Fibroblast of skin of left quadriceps (primary cell): ENCODE measurements at regions not wholly inside any gene's neighbourhood (a gene's known extent, or its start where the extent isn't known, plus 50 kb on each side); places are given as distances from the start of the nearest gene placed in this dataset.

ENCODE experiments used
- DNase-seq, 2 experiments: peaks; one replicate each; pipeline ENCODE4 v3.0.0-alpha.2; 2013; ENCODE audit warnings: low read depth in 2 of 2

DNA sequence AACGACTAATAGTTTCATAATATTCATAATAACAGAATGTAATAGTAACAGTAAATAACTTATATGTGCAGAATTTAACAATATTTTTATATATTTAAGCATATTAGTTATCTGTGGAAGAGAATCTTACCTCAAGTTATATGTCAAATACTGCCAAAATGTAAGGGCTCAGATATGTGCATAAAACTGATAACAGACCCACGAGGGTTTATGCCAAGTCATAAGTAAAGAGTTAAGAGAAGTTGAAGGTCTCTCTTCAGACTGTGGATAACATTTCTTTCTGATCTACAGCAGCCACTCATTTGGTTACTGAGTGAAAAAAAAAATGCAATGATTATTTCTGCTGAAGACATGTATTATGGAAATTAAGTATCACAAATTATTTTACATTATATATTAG lies 1167.8 kb upstream of the NCAM2 start:
- no peak for DNase-seq

DNA sequence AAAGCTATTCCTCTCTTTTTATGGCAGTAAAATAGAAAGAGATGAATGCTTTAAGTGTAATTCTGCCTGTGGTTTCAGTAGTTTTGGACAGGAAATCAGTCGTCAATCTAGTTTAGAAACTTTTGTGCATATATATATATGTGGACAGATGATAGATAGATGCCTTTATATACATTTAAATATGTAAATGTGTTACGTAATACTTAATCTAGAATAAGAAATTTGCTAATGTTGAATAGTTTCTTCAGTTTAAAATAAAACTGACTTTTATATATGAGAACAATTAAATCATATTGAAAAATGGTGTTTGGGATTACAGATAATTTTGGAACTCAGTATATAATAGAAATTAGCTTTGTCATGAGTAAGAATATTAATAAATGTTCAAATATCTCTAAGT lies 1165.7 kb upstream of the NCAM2 start:
- no peak for DNase-seq

DNA sequence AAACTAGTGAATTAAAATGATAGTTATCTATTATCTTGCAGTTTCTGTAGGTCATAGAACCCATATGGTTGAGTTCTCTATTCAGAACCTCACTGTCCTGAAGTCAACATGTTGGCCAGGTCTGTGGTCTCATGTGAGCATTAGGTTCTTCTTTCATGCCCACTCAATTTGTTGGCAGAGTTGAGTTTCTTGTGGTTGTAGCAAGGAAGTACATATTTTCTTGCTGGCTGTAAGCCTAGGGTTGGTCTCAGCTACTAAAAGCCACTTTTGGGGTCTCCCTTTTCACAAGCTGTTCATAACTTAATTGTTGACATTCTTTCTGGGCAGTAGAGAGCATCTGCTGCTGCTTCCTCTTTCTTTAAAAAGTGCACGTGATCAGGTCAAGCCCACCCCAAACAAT lies 1165.1 kb upstream of the NCAM2 start:
- no peak for DNase-seq

DNA sequence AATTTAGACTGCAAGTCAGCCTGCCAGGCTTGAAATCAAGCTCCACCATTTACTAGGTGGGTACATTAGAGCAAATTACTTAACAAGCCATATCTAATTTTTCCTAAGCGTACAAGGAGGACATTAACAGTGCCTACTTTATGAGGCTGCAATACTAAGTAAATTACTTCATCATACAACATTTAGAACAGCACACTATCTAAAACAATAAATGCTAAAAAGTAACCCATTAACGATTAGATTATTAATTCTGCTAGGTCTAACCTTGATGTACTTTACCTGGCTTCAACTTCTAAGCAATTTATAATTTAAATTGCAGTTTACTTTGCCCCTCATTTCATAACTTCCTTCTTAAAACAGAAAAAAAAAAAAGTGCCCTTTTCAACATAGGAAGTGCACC lies 1155.6 kb upstream of the NCAM2 start:
- DNase-seq = no peak

DNA sequence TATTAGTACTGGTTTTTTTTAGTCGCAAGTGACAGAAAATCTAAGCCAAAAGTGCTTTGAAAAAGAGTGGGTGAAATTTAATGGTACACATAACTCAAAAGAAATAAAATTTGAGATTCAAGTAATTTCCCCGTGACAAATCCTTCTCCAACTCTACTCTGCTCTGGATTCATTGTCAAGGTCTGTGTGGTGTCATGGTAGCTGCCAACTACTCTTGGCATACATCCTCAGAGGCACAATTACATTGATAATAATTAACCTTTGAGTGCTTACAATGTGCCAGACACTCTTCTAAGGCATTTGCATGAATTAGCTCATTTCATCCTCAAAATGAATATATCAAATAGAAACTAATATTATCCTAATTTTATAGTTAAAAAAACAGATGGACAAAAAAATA lies 1153.9 kb upstream of the NCAM2 start:
- DNase-seq = no peak

DNA sequence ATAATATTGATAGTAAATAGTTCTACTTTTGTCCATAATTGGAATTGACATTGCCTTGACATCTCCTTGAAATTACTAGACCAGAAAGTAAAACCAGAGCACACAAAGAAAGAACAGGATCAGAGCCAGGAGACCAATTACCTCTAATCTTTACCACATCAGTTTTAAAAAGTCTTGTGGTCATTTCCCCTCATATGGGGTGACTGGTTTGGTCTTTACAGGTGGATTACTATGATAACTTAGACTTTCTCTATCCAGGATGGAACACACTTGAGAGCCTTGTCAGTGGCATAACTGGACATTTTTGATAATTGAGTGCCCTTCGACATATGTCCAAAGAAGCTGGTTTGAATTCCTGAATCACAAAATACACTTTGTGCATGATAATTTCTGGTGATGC lies 1148.1 kb upstream of the NCAM2 start:
- DNase-seq = no peak

DNA sequence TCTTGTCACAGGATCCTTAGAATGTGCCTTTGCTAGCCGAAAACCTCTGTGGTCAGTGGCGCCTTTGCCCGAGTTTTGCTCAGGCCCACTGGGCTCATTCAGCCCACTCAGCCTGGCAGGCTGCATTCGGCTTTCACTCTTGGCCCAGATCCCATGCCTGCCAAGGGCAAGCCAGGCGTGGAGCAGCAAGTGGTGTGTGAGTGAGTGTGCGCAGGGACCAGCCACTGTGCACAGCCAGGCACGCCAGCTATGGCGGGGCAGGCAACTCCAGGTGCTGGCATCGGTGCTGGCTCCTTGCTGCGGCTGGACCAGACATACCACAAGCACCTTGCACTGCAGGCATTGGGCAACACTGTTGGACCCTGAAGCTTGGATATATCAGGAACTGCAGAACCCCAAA lies 1145.1 kb upstream of the NCAM2 start:
- DNase-seq = no peak

DNA sequence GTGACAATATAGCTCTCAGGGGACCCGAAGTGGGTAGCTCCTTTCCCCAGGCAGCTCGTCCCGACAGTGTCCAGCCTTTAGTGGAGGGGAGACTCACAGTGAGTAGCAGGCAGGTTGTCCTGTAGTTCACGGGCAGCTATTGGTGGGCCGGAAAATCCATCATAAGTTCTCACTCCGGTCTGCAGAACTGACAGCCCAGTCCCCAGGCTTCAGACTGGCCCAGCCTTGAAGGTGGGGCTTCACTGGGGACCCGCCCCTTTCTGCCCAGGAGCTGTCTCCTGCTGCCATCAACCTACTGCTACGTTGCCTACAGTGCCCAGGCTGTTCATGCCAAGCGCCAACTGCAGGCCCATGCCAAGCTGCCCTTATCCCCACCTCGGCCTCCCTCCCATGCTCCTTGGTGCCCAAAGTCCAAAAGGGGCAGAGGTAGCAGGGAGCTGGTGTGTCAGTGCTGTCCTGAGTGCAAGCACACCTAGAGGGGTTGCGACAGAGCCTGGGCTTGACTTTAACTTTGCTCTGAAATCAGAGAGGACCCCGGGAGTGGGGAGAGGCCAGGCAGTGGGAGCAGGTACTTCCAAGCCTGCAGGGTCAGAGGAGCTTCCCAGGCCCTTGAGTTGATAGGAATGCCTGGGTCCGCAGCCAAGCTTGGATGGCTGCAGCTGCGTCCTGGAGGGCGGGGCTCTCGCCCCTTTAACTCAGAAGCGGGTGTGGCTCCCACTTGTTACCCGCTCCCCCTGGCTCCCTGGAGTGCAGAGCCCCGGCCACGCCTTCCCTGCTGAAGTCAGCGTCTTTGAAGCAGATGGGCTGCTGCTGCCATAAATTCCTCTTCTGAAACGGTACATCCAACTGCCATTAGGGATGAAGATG lies 1144.3 kb upstream of the NCAM2 start:
- no peak for DNase-seq

DNA sequence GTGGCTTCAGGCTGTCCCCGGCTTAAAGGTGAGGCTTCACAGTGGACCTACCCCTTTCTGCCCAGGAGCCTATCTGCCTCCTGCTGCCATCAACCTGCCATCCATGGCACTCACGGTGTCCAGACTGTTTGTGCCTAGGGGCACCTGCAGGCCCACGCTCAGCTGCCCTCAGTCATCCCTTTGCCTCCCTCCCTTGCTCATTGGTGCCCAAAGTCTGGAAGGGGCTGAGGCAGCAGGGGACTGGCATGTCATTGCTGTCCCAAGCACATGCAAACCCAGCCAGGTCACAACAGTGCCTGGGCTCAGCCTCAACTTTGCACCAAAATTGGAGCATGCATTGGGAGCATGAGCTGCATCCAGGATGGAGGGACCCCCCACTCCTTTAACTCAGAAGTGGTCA lies 1142.7 kb upstream of the NCAM2 start:
- no peak for DNase-seq

DNA sequence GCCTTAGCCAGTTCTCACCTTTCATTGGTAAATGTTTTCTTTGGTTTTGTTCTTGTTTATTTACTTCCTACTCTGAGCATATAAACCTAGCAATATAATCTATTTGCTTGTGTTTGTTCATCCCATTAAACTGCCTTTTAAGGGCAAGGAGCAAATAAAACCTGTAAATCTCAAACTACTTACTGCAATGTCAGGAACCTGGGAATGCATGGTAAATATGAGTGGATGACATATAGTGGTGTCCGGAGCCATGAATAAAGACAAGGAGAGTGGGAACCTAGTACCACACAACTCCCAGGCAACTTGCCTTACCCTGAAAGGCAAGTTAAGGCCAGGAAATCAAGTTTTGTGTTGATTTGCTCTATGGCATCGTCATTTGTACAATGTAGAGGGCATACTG lies 1133.7 kb upstream of the NCAM2 start:
- DNase-seq = no peak

DNA sequence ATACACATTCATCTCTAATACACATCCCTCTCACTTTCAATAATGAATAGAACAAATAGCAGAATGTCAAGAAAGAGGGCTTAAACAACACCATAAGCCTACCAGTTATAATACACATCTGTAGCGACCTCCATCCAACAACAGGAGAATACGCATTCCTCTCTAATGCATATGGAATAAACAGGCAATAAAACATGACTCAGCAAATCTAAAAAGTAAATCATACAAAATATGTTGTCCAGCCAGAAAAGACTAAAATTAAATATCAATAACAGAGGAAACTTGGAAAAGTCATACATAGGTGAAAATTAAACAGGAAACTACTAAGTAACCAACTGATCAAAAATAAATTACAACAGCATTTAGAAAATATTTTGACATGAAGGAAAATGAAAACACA lies 1127.5 kb upstream of the NCAM2 start:
- no peak for DNase-seq

DNA sequence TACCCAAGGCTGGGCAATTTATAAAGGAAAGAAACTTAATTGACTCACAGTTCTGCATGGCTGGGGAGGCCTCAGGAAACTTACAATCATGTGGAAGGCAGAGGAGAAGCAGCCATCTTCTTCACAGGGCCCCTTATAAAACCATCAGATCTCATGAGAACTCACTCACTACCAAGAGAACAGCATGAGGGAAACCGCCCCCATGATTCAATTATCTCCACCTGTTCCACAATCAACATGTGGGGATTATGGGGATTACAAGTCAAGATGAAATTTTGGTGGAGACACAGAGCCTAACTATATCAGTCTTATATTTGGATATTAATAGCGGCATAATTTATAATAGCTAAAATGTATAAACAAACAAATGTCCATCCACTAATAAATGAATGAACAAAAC lies 1123.7 kb upstream of the NCAM2 start:
- no peak for DNase-seq

DNA sequence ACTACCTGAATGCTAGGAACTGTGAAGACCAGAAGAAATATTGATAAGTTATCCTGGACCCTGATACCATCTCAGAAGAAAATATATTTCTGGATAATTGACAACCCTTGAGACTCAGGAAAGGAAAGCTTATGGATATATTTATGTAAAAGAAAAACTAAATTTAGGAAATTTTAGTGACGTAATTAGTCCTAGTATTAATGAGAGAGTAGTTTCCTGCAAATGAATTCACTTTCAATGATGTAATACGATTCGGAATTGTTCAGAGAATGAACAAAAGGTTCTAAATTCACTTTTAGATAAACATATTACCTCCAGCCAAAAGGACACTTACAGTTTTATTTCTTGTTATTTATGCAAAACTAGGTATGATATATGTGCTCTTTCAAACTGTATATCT lies 1120.1 kb upstream of the NCAM2 start:
- no peak for DNase-seq

DNA sequence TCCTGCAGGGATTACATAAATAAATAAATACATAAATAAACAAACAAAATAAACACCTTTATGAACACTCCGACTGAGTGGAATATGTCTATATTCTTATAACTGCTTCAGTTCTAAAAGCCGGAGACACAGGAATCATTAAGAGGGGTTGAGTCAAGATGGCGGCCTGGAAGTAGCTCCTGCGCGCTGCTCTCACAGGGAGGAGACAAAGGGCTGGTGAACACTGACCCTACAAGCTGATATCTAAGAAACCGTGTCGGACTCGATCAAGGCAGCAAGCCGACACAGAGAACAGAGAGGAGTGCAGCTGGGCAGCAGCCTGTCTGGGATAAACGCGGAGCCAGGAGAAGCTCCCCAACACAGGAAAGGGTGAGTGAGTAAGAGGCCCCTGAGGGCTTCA lies 1098.6 kb upstream of the NCAM2 start:
- DNase-seq = no peak

DNA sequence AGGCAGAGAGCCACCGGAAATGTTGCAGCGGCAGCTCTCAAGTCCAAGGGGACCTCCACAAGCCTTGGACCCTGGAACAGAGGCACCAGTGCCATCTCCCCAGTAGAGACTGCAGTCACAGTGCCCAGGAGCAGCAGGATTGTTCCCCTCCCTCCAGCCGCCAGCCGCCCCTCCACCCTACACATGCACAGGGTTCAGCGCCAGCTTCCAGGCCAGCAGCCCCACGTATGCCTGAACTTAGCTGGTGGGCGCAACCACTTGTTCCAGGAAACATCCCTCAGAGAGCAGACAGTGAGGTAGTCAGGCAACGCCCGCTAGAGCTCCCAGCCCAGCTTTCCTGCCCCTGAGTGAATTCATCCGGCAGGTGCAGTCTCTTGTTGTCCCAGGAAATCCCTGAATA lies 1098.1 kb upstream of the NCAM2 start:
- DNase-seq = no peak

DNA sequence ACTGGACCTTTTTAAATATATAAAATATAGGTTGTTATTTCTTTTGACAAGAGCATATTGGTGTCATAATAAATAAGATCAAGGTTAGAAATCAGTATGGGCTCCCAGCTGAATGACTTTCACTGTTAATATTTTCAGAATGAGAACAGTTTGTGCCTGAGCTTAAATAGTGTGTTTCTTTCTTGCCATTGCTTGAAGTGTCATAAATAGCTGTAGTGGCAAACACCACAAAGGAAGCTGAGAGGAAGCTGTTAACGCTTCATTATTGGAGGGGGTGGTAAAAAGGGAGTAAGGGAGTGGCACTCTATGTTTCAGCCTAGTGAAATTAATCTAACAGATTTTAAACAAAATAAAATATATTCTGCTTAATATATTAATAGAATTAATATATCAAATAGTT lies 1089.8 kb upstream of the NCAM2 start:
- no peak for DNase-seq

DNA sequence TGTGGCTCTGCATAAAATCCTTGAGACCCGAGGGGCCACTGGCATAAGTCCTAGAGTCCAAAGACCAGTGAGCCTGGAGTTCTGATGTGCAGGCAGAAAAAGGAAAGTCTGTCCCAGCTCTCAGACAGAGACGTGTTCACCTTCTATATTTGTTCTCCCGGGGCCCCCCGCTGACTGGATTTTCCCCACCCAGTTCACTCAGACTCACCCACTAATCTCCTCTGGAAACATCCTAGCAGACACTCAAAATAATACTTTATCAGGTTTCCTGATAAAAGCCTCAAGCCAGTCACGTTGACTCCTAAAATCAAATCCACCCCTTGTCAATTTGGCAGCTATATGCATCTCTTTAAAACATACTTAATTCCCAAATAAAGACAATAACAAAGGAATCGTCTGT lies 1084.2 kb upstream of the NCAM2 start:
- no peak for DNase-seq

DNA sequence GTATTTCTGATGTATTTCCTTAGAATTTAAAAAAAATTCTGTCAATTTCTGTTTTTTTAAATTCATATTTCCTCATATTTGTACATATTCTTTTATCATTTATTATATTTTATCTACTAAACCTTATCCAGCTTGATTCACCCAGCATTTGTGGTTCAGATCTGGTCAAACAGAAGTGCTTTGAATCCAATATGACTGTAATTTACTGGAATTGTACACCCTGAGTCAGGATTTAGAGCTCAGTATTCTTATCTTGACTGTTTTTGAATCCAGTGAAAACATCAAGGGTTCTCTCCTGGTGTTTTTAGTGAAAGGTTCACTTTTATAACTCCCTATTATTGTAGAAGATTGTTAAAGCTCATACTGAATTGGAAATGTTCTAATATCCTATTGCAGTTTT lies 1077.0 kb upstream of the NCAM2 start:
- DNase-seq = no peak

DNA sequence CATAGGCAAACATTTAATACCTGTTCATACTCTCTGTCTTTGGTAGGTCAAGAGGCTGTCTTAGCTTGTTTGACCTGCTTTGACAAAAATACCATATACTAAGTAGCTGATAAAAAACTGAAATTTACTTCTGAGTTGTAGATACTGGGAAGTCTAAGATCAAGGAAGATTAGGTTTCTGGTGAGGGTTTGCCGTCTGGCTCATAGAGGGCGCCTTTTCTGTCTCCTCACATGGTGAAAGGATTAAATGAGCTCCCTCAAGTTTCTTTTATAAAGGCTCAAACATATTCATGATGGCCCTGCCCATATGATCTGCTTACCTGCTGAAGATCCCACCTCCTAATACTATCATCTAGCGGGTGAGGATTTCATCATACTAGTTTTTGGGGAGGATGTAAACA lies 1076.1 kb upstream of the NCAM2 start:
- no peak for DNase-seq

DNA sequence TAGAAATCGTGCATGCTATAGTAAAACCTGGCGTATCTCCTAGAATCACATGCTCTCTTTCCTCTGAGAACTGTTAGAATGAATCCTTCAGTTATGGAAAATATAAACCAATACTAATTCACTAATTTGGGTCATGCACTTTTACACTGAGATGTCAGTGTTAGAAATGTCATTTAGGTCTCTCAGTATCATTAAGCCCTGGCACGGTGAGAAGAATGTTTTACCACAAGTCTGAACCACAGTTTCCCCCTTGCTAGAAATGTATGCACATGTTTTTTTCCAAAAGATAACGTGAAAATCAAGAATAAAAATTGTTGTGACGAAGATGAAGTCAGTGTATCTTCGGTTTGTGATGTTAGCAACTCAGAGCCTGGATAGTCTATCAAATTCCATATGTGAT lies 1062.7 kb upstream of the NCAM2 start:
- no peak for DNase-seq

DNA sequence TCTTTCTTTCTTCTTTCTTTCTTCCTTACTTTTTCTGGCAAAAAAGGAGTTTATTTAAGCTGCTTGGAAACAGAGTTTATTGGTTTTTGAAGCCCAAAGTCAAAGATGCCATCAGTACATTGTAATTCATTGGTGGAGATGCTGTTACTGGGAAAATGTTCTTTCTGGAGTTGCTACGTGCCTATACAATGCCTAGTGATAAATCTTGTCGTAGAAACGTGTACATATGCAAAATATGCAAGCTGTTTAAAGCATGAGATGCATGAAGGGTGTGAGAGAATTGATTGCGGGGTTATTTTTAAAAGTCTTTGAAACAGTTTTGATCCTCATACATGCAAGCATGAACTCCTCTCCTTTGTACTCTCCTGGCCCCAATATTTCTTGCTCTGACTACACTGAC lies 1060.6 kb upstream of the NCAM2 start:
- no peak for DNase-seq

DNA sequence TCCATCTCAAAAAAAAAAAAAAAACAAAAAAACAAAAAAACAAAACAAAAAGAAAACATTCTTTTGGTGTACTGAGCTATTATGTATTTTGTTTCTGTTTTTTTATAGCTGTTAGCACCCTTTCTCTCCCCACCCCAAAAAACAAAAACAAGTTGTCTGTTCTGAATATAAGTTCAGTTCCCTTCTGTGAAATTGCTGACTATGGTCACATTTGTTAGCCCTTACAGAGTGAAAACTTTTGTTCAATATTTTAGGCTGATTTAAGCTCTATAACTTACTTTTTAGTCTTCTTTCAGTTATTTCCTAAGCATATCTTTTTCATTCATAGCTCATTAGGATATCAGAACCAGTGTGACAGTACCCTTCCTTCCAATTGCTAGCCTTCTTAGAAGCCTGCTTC lies 1056.6 kb upstream of the NCAM2 start:
- no peak for DNase-seq

DNA sequence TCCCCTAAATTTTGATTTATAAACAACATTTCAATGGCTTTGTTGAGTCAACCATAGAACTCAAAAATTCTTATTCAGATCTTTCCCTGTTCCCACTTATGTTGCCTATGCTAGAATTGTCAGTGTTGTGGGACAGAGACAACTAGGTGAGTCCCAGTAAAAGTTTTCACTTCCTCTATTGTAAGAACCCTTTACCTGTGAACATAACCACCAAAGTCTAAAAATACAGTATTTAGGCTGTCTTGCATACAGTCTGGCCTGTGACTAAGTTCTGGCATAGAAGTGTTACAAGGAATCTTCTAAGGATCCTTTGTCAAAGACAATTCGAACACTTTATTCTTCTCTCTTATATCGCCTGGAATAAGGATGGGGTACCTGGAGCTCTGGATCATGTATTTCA lies 1047.9 kb upstream of the NCAM2 start:
- no peak for DNase-seq

DNA sequence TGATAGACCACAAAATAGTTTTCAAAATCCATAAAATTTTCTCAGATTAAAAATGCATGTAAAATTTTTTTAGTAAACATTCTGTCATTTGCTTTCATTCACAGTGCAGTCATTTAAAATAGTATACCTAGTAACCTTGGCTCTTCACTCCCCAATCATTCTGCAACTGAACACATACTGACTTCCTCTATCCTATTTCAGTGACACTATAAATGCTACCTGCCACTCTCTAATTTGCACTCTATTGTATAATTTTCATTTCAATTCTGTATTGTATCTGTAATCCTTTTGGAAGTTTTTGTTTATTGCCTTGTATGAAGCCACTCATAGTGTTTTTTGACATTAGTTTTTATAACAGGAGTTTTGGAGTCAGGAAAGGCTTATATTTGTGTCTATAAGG lies 1029.1 kb upstream of the NCAM2 start:
- DNase-seq = no peak
